CD8-positive, alpha-beta memory T cell (primary cell): ENCODE measurements at regions not wholly inside any gene's neighbourhood (a gene's known extent, or its start where the extent isn't known, plus 50 kb on each side); places are given as distances from the start of the nearest gene placed in this dataset.

ENCODE experiments used
- CTCF ChIA-PET: fragments of 350-600 bp; sonication (Branson Sonifier 250); formaldehyde crosslinking; loops from one replicate; lab custom pipeline; 2021; ENCODE audit warnings: antibody characterized with exemption; lab: Charles Lee
- POLR2A ChIA-PET: fragments of 350-600 bp; sonication (Branson Sonifier 250); formaldehyde crosslinking; loops from one replicate; lab custom pipeline; 2021; ENCODE audit warnings: antibody characterized with exemption; lab: Charles Lee
- DNase-seq, 5 donors: peaks; one replicate each; pipeline versions ENCODE4 v3.0.0 to v3.0.0-alpha.2; 2020 to 2022; ENCODE audit warnings: mixed read lengths in 1 of 5
- H3K27ac ChIP-seq: one replicate; pipeline ENCODE4 v1.7.0; 2013; ENCODE audit warnings: low read depth, mild to moderate bottlenecking, low read length, moderate library complexity
- H3K27me3 ChIP-seq: 2 replicates; pipeline ENCODE4 v1.7.0; 2013; ENCODE audit warnings: low read length, mild to moderate bottlenecking; ENCODE audit not compliant: insufficient read depth, poor library complexity, severe bottlenecking
- H3K36me3 ChIP-seq: 2 replicates; pipeline ENCODE4 v1.7.0; 2013; ENCODE audit warnings: mild to moderate bottlenecking, low read length, moderate library complexity; ENCODE audit not compliant: insufficient read depth
- H3K4me1 ChIP-seq: 2 replicates; pipeline ENCODE4 v1.7.0; 2013; ENCODE audit warnings: mild to moderate bottlenecking, low read length, moderate library complexity; ENCODE audit not compliant: insufficient read depth
- H3K4me3 ChIP-seq: 2 replicates; pipeline ENCODE4 v1.7.0; 2013; ENCODE audit warnings: mild to moderate bottlenecking, low read length
- H3K9me3 ChIP-seq: 2 replicates; pipeline ENCODE4 v1.7.0; 2013; ENCODE audit warnings: mild to moderate bottlenecking, low read length
- H3K27ac Mint-ChIP-seq, 8 donors: one replicate each; pipeline ENCODE4 v1.8.0; 2020 to 2021; ENCODE audit warnings: mixed read lengths in 8 of 8, mild to moderate bottlenecking in 6 of 8, inconsistent platforms in 3 of 8, moderate library complexity in 3 of 8
- H3K27me3 Mint-ChIP-seq, 2 donors: one replicate each; pipeline ENCODE4 v1.8.0; 2020 to 2021; ENCODE audit warnings: mixed read lengths in 2 of 2, mild to moderate bottlenecking in 1 of 2, moderate library complexity in 1 of 2
- H3K36me3 Mint-ChIP-seq, 3 donors: one replicate each; pipeline ENCODE4 v1.8.0; 2020 to 2021; ENCODE audit warnings: mixed read lengths in 3 of 3, inconsistent platforms in 1 of 3, mild to moderate bottlenecking in 1 of 3
- H3K4me1 Mint-ChIP-seq, 3 donors: one replicate each; pipeline ENCODE4 v1.8.0; 2020 to 2021; ENCODE audit warnings: mixed read lengths in 3 of 3, inconsistent platforms in 1 of 3, mild to moderate bottlenecking in 1 of 3
- H3K4me3 Mint-ChIP-seq, 7 donors: one replicate each; pipeline ENCODE4 v1.8.0; 2020 to 2021; ENCODE audit warnings: mixed read lengths in 7 of 7, mild to moderate bottlenecking in 6 of 7, moderate library complexity in 4 of 7, inconsistent platforms in 2 of 7
- H3K9me3 Mint-ChIP-seq, 5 donors: one replicate each; pipeline ENCODE4 v1.8.0; 2020 to 2022; ENCODE audit warnings: mixed read lengths in 5 of 5, mild to moderate bottlenecking in 3 of 5, moderate library complexity in 2 of 5, inconsistent platforms in 1 of 5

DNA sequence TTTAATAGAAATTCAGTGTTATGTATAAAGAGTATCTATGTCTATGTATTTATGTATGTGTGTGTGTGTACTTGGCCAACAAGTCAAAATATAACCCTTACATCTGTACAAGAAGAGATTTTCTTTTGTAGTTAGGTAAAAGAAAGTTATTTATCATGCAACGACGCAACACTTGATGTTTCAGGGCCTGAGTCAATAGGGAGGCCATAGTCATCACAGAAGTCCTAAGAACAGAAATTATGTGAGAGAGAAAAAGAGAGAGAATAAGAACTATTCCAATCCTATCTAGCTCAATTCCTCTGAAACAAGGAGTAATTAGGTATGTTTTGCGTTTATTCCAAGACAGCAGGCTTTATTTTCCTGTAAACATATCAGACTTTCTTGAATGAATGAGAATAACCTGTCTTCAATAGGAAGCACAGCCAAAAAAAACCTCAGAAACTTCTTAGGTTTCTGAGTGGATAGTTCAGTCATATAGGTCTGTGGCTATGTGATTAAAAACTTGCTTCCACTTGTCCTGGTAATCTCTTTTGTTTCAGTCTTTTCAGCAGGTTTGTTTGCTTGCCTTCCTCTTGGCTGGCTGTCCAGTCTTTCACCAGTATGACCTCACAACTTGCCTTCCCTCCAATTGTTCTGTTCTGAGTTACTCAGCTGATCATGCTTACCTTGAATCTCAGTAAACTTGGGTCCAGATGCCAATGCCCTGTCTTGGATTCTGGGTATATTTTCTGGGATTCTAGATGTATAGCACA, 382.4 kb upstream of the GBE1 start:
- ChIA-PET CTCF (no interaction called here), POLR2A (no interaction called here)
- Histone ChIP-seq H3K4me1 (no peaks in the 10 kb centered on the region), H3K36me3 (no peaks in the 10 kb centered on the region), H3K27me3 (no peaks in the 10 kb centered on the region), H3K4me3 (no peak overlapping the region), H3K27ac (no peak overlapping the region), H3K9me3 (no peaks in the 10 kb centered on the region)
- DNase-seq = no peak
- Mint-ChIP-seq H3K9me3 (no peaks in the 10 kb centered on the region), H3K4me1 (no peaks in the 10 kb centered on the region), H3K27ac (no peak overlapping the region), H3K4me3 (no peak overlapping the region), H3K27me3 (no peaks in the 10 kb centered on the region), H3K36me3 (no peaks in the 10 kb centered on the region)

DNA sequence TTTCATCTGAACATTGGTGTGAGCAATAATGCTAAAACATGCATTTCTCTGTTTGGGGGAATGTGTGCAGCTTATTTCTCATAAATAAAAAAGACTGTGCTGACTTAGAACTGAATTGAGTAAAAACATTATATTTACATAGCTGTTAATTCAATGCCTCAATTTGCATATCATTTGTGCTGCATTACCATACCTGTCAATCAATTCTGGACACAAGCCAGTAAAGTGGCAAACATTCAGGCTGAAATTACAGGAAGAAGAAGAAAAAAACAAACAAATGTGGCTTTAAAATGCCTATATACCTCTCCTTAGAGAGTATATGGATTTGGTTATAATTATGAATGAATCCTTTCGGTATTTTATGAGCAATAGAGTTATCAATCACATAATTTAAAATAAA, 380.1 kb upstream of the GBE1 start:
- no peak overlapping the region for H3K4me3 Mint-ChIP-seq
- POLR2A ChIA-PET = no interaction called here
- no peak overlapping the region for H3K27ac Mint-ChIP-seq

DNA sequence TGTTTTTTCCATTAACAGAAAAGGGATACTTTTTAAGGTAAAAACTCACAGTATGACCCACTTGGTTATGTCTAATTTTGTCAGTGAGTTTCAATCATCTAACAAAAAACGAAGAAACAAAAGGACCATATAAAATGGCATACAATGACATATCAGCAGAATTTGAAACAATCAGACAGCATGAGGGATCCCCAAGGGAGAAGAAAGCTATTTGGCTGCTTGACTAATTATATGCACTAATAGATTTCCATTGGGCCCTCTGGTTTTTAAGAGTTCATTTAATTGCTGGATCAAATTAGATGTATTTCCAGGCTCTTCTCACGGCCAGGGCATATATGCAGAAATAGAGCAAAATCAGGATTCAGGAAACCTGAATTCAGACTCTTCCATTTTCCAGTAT, 376.4 kb upstream of the GBE1 start:
- no peak for DNase-seq
- Histone ChIP-seq H3K27ac (no peak overlapping the region), H3K4me1 (no peaks in the 10 kb centered on the region), H3K27me3 (no peaks in the 10 kb centered on the region), H3K9me3 (no peaks in the 10 kb centered on the region), H3K4me3 (no peak overlapping the region), H3K36me3 (no peaks in the 10 kb centered on the region)
- Mint-ChIP-seq H3K36me3 (no peaks in the 10 kb centered on the region), H3K27me3 (no peaks in the 10 kb centered on the region), H3K9me3 (peaks cover 0 to 2% (median 0%) of the 10 kb centered on the region in 5 donors), H3K4me3 (no peak overlapping the region), H3K27ac (no peak overlapping the region), H3K4me1 (no peaks in the 10 kb centered on the region)
- CTCF ChIA-PET = no interaction called here
- POLR2A ChIA-PET = no interaction called here

More for the DNA sequence above, 380.1 kb upstream of the GBE1 start:
- H3K27me3 Mint-ChIP-seq = no peaks in the 10 kb centered on the region
- no peak for DNase-seq
- H3K9me3 Mint-ChIP-seq = no peaks in the 10 kb centered on the region
- CTCF ChIA-PET = no interaction called here
- H3K36me3 ChIP-seq = no peaks in the 10 kb centered on the region
- H3K9me3 ChIP-seq = no peaks in the 10 kb centered on the region
- no peaks in the 10 kb centered on the region for H3K4me1 ChIP-seq
- no peak overlapping the region for H3K27ac ChIP-seq
- no peaks in the 10 kb centered on the region for H3K36me3 Mint-ChIP-seq
- no peaks in the 10 kb centered on the region for H3K27me3 ChIP-seq
- H3K4me1 Mint-ChIP-seq = no peaks in the 10 kb centered on the region
- no peak overlapping the region for H3K4me3 ChIP-seq

DNA sequence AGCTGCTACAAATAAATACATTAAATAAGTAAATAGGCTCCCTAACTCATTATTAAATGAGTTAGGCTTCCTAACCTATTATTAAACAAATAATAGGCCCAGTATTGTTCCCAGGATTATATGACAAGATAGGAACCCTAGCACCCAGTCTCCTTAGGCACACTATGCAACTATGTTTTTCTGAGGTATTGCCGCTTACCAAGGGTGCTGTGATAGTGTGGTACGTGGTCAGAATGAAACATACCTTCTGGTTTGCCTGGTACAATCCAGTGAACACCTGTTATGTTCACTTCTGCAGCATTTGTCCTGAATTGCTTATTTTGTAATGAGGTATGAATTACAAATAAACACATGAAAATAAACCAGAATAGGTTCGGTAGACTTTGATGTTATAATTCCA, 375.6 kb upstream of the GBE1 start:
- no peaks in the 10 kb centered on the region for H3K27me3 ChIP-seq
- Mint-ChIP-seq H3K9me3 (peaks cover 0 to 2% (median 0%) of the 10 kb centered on the region in 5 donors), H3K4me1 (no peaks in the 10 kb centered on the region), H3K27ac (no peak overlapping the region), H3K4me3 (no peak overlapping the region), H3K27me3 (no peaks in the 10 kb centered on the region), H3K36me3 (no peaks in the 10 kb centered on the region)
- POLR2A ChIA-PET = no interaction called here
- no peak overlapping the region for H3K27ac ChIP-seq
- H3K4me3 ChIP-seq = no peak overlapping the region
- H3K4me1 ChIP-seq = no peaks in the 10 kb centered on the region
- H3K9me3 ChIP-seq = no peaks in the 10 kb centered on the region
- CTCF ChIA-PET = no interaction called here
- no peak for DNase-seq
- no peaks in the 10 kb centered on the region for H3K36me3 ChIP-seq

DNA sequence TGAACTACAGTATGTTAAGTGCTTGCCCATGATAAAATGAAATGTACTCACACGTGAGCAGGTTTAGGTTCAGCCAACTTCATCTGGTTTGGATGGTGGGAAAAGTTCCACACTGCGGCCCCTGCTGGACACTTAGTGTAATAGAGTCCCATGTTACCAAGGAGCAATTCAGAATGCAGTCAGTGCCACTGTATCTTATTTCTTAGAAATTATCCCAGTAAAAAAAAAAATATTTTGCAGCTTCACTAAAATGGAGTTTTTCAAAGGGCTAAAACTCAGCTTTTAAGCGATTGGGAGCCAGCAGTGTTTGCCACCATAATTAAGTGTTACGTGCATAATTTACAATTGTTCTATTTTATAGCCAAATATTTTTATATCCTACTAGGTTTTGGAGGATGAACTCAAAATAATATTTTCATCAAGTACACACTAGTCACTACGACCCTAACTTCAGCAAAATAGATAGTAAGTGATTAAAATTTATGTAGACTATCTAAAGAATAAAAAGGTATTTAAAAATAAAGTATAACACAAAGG, 371.7 kb upstream of the GBE1 start:
- no peak overlapping the region for H3K27ac ChIP-seq
- Mint-ChIP-seq H3K9me3 (peaks cover 0 to 2% (median 0%) of the 10 kb centered on the region in 5 donors), H3K36me3 (no peaks in the 10 kb centered on the region), H3K27me3 (no peaks in the 10 kb centered on the region), H3K4me3 (no peak overlapping the region), H3K4me1 (no peaks in the 10 kb centered on the region), H3K27ac (no peak overlapping the region)
- ChIA-PET POLR2A (no interaction called here), CTCF (interaction anchor here (1.1 to 1.5 kb wide), 3 partner anchors 469 to 642 kb away, joined by 3 to 8 read pairs (median 3); no protein-coding TSS in a partner anchor)
- DNase-seq = peak in 2 of 5 donors; percentile 2 to 17
- H3K36me3 ChIP-seq = no peaks in the 10 kb centered on the region
- H3K27me3 ChIP-seq = no peaks in the 10 kb centered on the region
- no peak overlapping the region for H3K4me3 ChIP-seq
- H3K4me1 ChIP-seq = no peaks in the 10 kb centered on the region
- no peaks in the 10 kb centered on the region for H3K9me3 ChIP-seq

DNA sequence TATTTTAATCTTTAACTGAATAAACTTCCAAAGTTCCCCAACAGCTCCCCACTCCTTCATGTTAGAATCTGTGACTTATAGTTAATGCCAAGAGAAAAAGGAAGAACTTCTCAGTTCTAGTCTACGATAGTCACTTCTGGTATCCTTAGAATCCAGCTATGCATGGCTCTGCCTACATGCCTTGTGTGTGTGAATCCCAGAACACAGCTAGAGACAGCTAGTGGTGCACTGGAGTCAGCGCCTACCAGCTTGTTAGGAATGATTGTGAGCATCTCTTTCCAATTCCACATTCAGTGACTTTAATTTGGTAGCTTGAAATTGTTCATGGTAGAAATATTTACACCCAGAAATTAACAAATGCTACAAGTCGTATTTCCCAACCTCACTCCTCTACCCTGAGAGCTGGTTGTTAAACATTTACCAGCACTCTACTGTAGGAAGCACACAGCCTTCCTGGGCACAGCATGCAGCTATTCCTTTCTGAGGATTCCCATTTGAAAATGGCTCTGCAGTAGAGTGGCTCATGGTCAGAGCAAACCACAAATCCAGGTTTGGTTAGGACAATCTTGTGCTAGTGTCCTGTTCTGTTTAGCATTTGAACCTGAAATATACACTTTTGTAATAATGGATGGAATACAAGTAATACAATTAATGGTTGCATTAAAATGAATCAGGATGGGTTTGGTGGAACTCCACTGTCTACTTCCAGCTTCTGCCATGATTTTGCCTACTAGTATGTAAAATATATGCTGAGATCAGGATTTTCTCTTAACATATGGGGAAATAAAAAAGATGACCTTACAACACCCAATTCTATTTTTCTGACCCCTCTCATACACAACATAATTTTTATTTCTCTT, 371.0 kb upstream of the GBE1 start:
- H3K27me3 ChIP-seq = no peaks in the 10 kb centered on the region
- ChIA-PET CTCF (interaction anchor here (1.1 to 1.5 kb wide), 4 partner anchors 467 to 642 kb away, joined by 3 to 8 read pairs (median 3); no protein-coding TSS in a partner anchor), POLR2A (no interaction called here)
- H3K36me3 ChIP-seq = no peaks in the 10 kb centered on the region
- Mint-ChIP-seq H3K9me3 (peaks cover 0 to 2% (median 0%) of the 10 kb centered on the region in 5 donors), H3K4me3 (no peak overlapping the region), H3K27ac (no peak overlapping the region), H3K36me3 (no peaks in the 10 kb centered on the region), H3K27me3 (no peaks in the 10 kb centered on the region), H3K4me1 (no peaks in the 10 kb centered on the region)
- no peak for DNase-seq
- no peaks in the 10 kb centered on the region for H3K9me3 ChIP-seq
- no peaks in the 10 kb centered on the region for H3K4me1 ChIP-seq
- H3K27ac ChIP-seq = no peak overlapping the region
- H3K4me3 ChIP-seq = no peak overlapping the region

DNA sequence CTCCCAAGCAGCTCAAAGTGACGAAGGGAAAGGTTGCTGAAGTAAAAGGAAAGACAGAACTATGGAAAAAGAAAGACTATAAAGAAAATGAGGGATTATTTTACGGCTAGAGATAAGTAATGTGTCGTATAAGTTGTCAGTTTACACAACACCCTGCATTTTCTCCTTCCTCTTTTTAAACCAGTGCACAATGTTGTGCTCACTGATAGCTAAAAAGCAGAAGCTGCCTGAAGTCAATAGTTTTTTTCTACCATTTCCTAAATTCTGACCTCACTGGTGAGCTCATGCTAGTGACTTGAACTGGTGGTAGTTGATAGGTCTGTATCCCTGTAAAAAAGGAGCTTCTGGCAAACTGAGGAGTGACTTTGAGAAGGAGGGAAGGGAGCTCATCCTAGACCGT, 368.6 kb upstream of the GBE1 start:
- Histone ChIP-seq H3K9me3 (no peaks in the 10 kb centered on the region), H3K36me3 (no peaks in the 10 kb centered on the region), H3K4me1 (no peaks in the 10 kb centered on the region), H3K27ac (no peak overlapping the region), H3K4me3 (no peak overlapping the region), H3K27me3 (no peaks in the 10 kb centered on the region)
- peaks cover 0 to 2% (median 0%) of the 10 kb centered on the region in 5 donors for H3K9me3 Mint-ChIP-seq
- no peaks in the 10 kb centered on the region for H3K36me3 Mint-ChIP-seq
- H3K4me3 Mint-ChIP-seq = no peak overlapping the region
- ChIA-PET CTCF (no interaction called here), POLR2A (no interaction called here)
- H3K4me1 Mint-ChIP-seq = no peaks in the 10 kb centered on the region
- no peak overlapping the region for H3K27ac Mint-ChIP-seq
- H3K27me3 Mint-ChIP-seq = no peaks in the 10 kb centered on the region
- DNase-seq = no peak

DNA sequence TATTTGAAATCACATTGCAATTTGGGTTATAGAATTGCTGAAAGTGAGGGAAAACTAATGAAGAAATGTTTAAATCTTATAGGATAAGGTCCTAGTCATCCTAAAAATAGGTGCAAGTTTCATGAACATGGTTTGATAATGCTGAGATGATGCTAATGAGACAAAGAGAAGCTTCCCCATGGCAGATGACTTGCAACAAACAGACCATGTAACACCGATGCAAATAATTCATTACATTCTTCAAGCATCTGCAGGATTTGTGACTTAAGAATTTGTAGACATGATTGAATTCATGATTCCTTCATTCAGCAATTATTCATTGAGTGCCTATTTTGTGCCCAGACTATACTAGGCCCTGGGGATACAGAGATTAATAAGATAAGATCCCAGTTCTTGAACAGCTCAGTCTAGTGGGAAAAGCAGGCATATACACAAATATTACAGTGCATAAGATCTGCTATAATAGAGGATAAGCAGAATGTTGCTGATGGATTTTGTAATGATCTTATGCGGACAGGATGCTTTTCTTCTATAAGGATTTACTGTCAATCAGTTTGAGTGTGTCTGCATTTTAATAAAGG, 367.9 kb upstream of the GBE1 start:
- H3K4me1 ChIP-seq = no peaks in the 10 kb centered on the region
- H3K9me3 ChIP-seq = no peaks in the 10 kb centered on the region
- no peaks in the 10 kb centered on the region for H3K36me3 ChIP-seq
- H3K9me3 Mint-ChIP-seq = no peaks in the 10 kb centered on the region
- no peaks in the 10 kb centered on the region for H3K36me3 Mint-ChIP-seq
- no peak for DNase-seq
- H3K4me3 Mint-ChIP-seq = no peak overlapping the region
- H3K27ac ChIP-seq = no peak overlapping the region
- H3K27me3 ChIP-seq = no peaks in the 10 kb centered on the region
- POLR2A ChIA-PET = no interaction called here
- no peaks in the 10 kb centered on the region for H3K27me3 Mint-ChIP-seq
- H3K27ac Mint-ChIP-seq = no peak overlapping the region
- no peaks in the 10 kb centered on the region for H3K4me1 Mint-ChIP-seq
- CTCF ChIA-PET = no interaction called here
- no peak overlapping the region for H3K4me3 ChIP-seq
